Tibial nerve (tissue), 4 donors: ENCODE measurements at regions not wholly inside any gene's neighbourhood (a gene's known extent, or its start where the extent isn't known, plus 50 kb on each side); places are given as distances from the start of the nearest gene placed in this dataset.

Experiments
- DNase-seq, 2 donors: peaks; one replicate each; pipeline ENCODE4 v3.0.0-alpha.2; 2019; ENCODE audit warnings: low spot score in 2 of 2
- H3K27ac ChIP-seq, 4 donors: fragments of 200-600 bp; sonication (generic) in 3 of 4; one replicate each; pipeline ENCODE4 v1.5.1; 2017 to 2019; ENCODE audit warnings: mild to moderate bottlenecking in 1 of 4
- H3K27me3 ChIP-seq, 2 donors: fragments of 200-600 bp; sonication (generic) in 1 of 2; one replicate each; pipeline versions ENCODE4 v1.5.1 to v1.6.0; 2017 to 2019
- H3K36me3 ChIP-seq, 3 donors: fragments of 200-600 bp; sonication (generic); one replicate each; pipeline ENCODE4 v1.5.1; 2018 to 2019
- H3K4me1 ChIP-seq, 4 donors: fragments of 200-600 bp; sonication (generic) in 3 of 4; one replicate each; pipeline ENCODE4 v1.5.1; 2017 to 2019
- H3K4me3 ChIP-seq, 4 donors: fragments of 200-600 bp; sonication (generic) in 3 of 4; one replicate each; pipeline ENCODE4 v1.5.1; 2017 to 2019; ENCODE audit warnings: mild to moderate bottlenecking in 1 of 4, moderate library complexity in 1 of 4
- H3K9me3 ChIP-seq, 4 donors: fragments of 200-600 bp; sonication (generic) in 3 of 4; one replicate each; pipeline ENCODE4 v1.5.1; 2017 to 2019
- EP300 ChIP-seq, 2 donors: sonication (generic); formaldehyde crosslinking; IDR thresholded peaks; one replicate each; pipeline ENCODE4 v1.6.1; 2017; ENCODE audit warnings: antibody characterized with exemption in 2 of 2, mild to moderate bottlenecking in 1 of 2
- POLR2A ChIP-seq, 2 donors: fragments of 450-650 bp; IDR thresholded peaks; one replicate each; pipeline ENCODE4 v1.6.1; 2017; ENCODE audit warnings: antibody characterized with exemption in 2 of 2, mild to moderate bottlenecking in 2 of 2, moderate library complexity in 2 of 2
- WGBS, 2 donors: methylation state at CpG; one replicate each; pipeline ENCODE4 v1.1.5; 2018; 5-methylcytosine and 5-hydroxymethylcytosine counted together
- TF ChIP-seq, protein P1 (sequence below), 5 experiments: fragments of 200-600 bp in 3 of 5; fragments of 450-650 bp in 2 of 5; sonication (generic) in 3 of 5; IDR thresholded peaks; one replicate each; pipeline ENCODE4 v1.5.1; 2016 to 2019; ENCODE audit warnings: antibody characterized with exemption in 5 of 5, mild to moderate bottlenecking in 3 of 5, moderate library complexity in 2 of 5

GRCh38 chr18:76710646-76711520, 111.5 kb upstream of the ZNF236 start:
- Histone ChIP-seq H3K9me3 (no peaks in the 10 kb centered on the region), H3K27me3 (no peaks in the 10 kb centered on the region), H3K27ac (no peak overlapping the region), H3K4me3 (no peak overlapping the region), H3K36me3 (no peaks in the 10 kb centered on the region), H3K4me1 (peaks cover 0 to 11% (median 0%) of the 10 kb centered on the region in 4 donors)
- 89 to 91% methylated on average over 12 of the region's 12 CpGs for WGBS, 2 donors
- no peak for DNase-seq
- no peak for TF ChIP-seq POLR2A (IDR thresholded peaks at IDR 0.05)
- TF ChIP-seq, protein P1, sequence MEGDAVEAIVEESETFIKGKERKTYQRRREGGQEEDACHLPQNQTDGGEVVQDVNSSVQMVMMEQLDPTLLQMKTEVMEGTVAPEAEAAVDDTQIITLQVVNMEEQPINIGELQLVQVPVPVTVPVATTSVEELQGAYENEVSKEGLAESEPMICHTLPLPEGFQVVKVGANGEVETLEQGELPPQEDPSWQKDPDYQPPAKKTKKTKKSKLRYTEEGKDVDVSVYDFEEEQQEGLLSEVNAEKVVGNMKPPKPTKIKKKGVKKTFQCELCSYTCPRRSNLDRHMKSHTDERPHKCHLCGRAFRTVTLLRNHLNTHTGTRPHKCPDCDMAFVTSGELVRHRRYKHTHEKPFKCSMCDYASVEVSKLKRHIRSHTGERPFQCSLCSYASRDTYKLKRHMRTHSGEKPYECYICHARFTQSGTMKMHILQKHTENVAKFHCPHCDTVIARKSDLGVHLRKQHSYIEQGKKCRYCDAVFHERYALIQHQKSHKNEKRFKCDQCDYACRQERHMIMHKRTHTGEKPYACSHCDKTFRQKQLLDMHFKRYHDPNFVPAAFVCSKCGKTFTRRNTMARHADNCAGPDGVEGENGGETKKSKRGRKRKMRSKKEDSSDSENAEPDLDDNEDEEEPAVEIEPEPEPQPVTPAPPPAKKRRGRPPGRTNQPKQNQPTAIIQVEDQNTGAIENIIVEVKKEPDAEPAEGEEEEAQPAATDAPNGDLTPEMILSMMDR (IDR thresholded peaks at IDR 0.05): no peak
- TF ChIP-seq EP300 (IDR thresholded peaks at IDR 0.05): no peak

GRCh38 chr18:76709659-76710645, 112.4 kb upstream of the ZNF236 start:
- 29 to 30% methylated on average over 29 of the region's 29 CpGs for WGBS, 2 donors
- TF ChIP-seq EP300 (IDR thresholded peaks at IDR 0.05) (peak in 1 of 2 donors; percentile 38), POLR2A (IDR thresholded peaks at IDR 0.05) (no peak)
- TF ChIP-seq, protein P1 (IDR thresholded peaks at IDR 0.05): peak; percentile 87 to 95 (median 91)
- peaks cover 0 to 11% (median 0%) of the 10 kb centered on the region in 4 donors for H3K4me1 ChIP-seq
- H3K4me3 ChIP-seq: peak overlapping the region in 1 of 4 donors; percentile 13
- H3K27ac ChIP-seq: no peak overlapping the region
- H3K27me3 ChIP-seq: no peaks in the 10 kb centered on the region
- peak; percentile 59 to 74 for DNase-seq
- no peaks in the 10 kb centered on the region for H3K9me3 ChIP-seq
- H3K36me3 ChIP-seq: no peaks in the 10 kb centered on the region

DNA sequence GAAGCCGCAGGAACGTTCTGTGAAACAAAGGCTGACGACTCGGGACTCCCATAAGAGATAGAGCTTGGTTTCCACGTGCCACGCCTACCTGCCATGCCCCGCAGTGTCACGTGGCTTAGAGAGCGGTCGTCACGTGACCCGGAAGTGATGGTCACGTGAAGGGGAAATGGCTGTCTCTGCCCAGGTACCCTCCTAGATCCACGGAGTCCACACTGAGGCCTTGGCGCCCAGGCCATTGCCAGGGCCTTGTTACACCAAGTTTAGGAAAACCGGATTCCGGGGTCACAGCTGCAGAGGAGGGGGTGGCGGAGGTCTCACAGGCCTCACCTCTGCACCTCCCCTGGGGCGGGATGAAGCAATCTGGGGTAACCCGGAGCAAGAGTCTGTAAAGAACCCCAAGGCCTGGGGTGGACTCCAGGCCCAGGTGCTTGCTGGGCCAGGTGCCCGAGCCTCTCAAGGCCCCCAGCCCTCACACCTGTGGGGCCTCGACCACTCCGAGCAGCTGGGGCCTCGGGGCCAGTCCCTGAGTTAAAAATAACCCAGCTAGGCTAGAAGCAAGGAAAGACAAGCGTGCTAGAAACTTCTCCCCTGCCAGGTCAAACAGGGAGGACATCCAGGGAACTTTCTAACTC, 113.5 kb upstream of the ZNF236 start:
- no peak for DNase-seq
- WGBS, 2 donors: 92 to 95% methylated on average over 22 to 23 of the region's 25 CpGs
- H3K4me1 ChIP-seq: peaks cover 0 to 11% (median 0%) of the 10 kb centered on the region in 4 donors
- no peak overlapping the region for H3K27ac ChIP-seq
- no peaks in the 10 kb centered on the region for H3K36me3 ChIP-seq
- H3K4me3 ChIP-seq: no peak overlapping the region
- H3K9me3 ChIP-seq: no peaks in the 10 kb centered on the region
- H3K27me3 ChIP-seq: no peaks in the 10 kb centered on the region
- TF ChIP-seq EP300 (IDR thresholded peaks at IDR 0.05) (no peak), POLR2A (IDR thresholded peaks at IDR 0.05) (no peak)
- TF ChIP-seq, protein P1 (IDR thresholded peaks at IDR 0.05): no peak

- Histone ChIP-seq H3K4me1 (peaks cover 0 to 11% (median 0%) of the 10 kb centered on the region in 4 donors), H3K27ac (no peak overlapping the region), H3K27me3 (no peaks in the 10 kb centered on the region), H3K4me3 (no peak overlapping the region), H3K36me3 (no peaks in the 10 kb centered on the region), H3K9me3 (no peaks in the 10 kb centered on the region)
- DNase-seq: no peak
- TF ChIP-seq EP300 (IDR thresholded peaks at IDR 0.05) (no peak), POLR2A (IDR thresholded peaks at IDR 0.05) (no peak)
- TF ChIP-seq, protein P1 (IDR thresholded peaks at IDR 0.05): no peak
- WGBS, 2 donors: 90 to 93% methylated on average over 24 to 28 of the region's 28 CpGs
These were observed 114.2 kb upstream of the ZNF236 start for GRCh38 chr18:76708071-76708721.
